HFF-Myc (cell line): ENCODE measurements at regions not wholly inside any gene's neighbourhood (a gene's known extent, or its start where the extent isn't known, plus 50 kb on each side); places are given as distances from the start of the nearest gene placed in this dataset.
"Not testable (repeated sequence)": the region's sequence is repeated elsewhere in the genome, so short reads cannot be mapped to it uniquely, and the experiment has no call there.

Experiments used
- DNase-seq: peaks from one replicate; pipeline ENCODE4 v3.0.0-alpha.2; 2011; ENCODE audit warnings: low read depth; ENCODE audit errors: extremely low read depth
- H3K4me3 ChIP-seq: replicated peaks from 2 replicates; pipeline ENCODE4 v1.5.1; 2011; ENCODE audit warnings: low read depth, mild to moderate bottlenecking, control low read depth, low read length
- CTCF ChIP-seq: IDR thresholded peaks from 2 replicates; pipeline ENCODE4 v1.5.1; 2012; ENCODE audit warnings: mild to moderate bottlenecking, low read depth, low read length, control low read depth; ENCODE audit errors: missing control alignments

GRCh38 chr7:115802415-115802814 lies 228.1 kb downstream of the TFEC start:
- DNase-seq, result no peak
- TF ChIP-seq CTCF, result no peak
- H3K4me3 ChIP-seq, result no peak overlapping the region

- no peak overlapping the region for H3K4me3 ChIP-seq
- DNase-seq, result no peak
- no peak for TF ChIP-seq CTCF
Observed at GRCh38 chr7:115799430-115799829, 231.1 kb downstream of the TFEC start.

- no peak for DNase-seq
- H3K4me3 ChIP-seq, result no peak overlapping the region
- no peak for TF ChIP-seq CTCF
Observed at GRCh38 chr7:115793958-115794702, 236.4 kb downstream of the TFEC start.

- no peak for TF ChIP-seq CTCF
- H3K4me3 ChIP-seq, result no peak overlapping the region
- DNase-seq, result no peak
Observed at GRCh38 chr7:115789901-115790300, 240.7 kb downstream of the TFEC start.

GRCh38 chr7:115789473-115789872 lies 241.1 kb downstream of the TFEC start:
- DNase-seq, H3K4me3 ChIP-seq: not testable (repeated sequence)

GRCh38 chr7:115782696-115783490 lies 247.7 kb downstream of the TFEC start:
- no peak for TF ChIP-seq CTCF
- DNase-seq, result peak; percentile 80
- no peak overlapping the region for H3K4me3 ChIP-seq

- H3K4me3 ChIP-seq, result no peak overlapping the region
- DNase-seq, result no peak
- no peak for TF ChIP-seq CTCF
Observed at GRCh38 chr7:115779561-115779960, 251.0 kb downstream of the TFEC start.
